ENCODE measurements at regions not wholly inside any gene's neighbourhood (a gene's known extent, or its start where the extent isn't known, plus 50 kb on each side); places are given as distances from the start of the nearest gene placed in this dataset.
A peak's percentile ranks its signal among the peaks of the same experiment; 100 is the strongest.
"Not testable (repeated sequence)": the region's sequence is repeated elsewhere in the genome, so short reads cannot be mapped to it uniquely, and the experiment has no call there.

DNA sequence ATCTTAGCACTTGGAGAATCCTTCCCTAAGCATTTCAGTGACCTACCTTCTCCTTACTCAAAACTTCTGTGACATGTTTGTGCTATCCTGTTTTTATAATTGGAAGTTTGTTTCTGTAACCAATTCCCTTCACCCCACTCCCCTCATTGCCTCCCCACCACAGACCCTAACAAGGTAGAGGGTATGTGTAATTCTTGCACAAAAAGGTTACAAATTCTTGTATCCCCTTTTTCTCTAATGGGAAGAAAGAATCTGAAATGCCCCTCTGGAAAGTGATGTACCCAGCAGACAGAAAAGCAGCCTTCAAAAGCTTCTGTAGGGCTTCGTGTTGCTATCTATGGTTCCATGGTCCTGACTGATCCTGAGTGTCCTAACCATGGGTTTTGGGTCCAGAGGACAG lies 111.7 kb upstream of the TMEM170B start:
- ATAC-seq = no peak
- Mint-ChIP-seq H3K9me3 (peaks cover 1% of the 10 kb centered on the region), H3K27me3 (no peaks in the 10 kb centered on the region), H3K36me3 (peaks cover 2% of the 10 kb centered on the region), H3K4me1 (peaks cover 37% of the 10 kb centered on the region), H3K4me3 (no peak overlapping the region), H3K27ac (no peak overlapping the region)

DNA sequence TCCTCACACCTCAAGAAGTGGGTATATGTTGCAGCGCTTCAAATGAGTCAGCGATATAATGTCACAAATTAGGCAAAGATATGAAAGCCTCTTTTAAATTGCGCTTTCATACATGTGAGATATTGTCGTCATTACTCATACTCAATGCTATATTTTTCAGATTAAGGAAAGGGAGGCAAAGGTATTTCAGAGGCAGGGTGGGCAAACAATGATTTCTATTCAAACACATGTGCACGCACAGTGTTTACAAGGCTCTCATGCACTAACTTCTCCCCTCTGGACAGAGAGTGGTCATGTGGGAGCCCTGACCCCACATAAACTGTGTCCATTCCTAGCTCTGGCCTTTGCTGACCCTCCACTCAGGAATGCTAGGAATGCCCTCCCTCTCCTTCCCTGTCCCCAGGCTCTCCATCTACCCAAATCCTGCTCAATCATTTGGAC lies 112.1 kb upstream of the TMEM170B start:
- Mint-ChIP-seq H3K4me3 (no peak overlapping the region), H3K36me3 (peaks cover 6% of the 10 kb centered on the region), H3K9me3 (peaks cover 5% of the 10 kb centered on the region), H3K4me1 (peaks cover 37% of the 10 kb centered on the region), H3K27me3 (no peaks in the 10 kb centered on the region), H3K27ac (no peak overlapping the region)
- ATAC-seq = no peak

DNA sequence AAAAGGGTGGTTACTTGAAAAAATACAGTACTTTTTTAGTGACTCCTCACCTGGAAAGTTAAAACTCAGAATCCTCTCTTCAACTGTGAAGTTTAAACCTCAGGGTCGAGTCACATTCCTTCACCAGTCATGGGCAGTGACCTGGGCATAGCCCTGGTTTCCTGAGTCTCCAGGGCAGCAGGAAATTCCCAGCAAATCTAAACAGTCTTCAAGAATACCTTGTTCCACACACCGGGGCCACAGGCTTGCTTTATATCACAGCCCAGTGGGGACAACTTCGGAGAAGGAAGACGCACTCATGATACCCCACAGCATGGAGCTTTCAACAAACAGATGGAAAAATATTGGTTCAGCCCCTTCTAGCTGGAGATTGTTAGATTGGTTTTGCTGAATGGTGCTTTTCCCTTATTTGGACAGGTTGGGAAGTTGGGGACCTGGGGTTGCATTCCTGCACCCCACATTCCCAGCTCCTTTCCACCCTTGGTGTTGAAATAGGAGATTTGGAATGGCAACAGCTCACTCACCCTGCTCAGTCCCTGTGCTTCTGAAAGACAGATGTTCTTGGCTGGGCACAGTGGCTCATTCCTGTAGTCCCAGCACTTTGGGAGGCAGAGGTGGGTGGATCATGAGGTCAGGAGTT lies 113.0 kb upstream of the TMEM170B start:
- peaks cover 6% of the 10 kb centered on the region for H3K9me3 Mint-ChIP-seq
- peaks cover 30% of the 10 kb centered on the region for H3K4me1 Mint-ChIP-seq
- no peaks in the 10 kb centered on the region for H3K27me3 Mint-ChIP-seq
- no peak overlapping the region for H3K27ac Mint-ChIP-seq
- no peak for ATAC-seq
- no peak overlapping the region for H3K4me3 Mint-ChIP-seq
- peaks cover 9% of the 10 kb centered on the region for H3K36me3 Mint-ChIP-seq

DNA sequence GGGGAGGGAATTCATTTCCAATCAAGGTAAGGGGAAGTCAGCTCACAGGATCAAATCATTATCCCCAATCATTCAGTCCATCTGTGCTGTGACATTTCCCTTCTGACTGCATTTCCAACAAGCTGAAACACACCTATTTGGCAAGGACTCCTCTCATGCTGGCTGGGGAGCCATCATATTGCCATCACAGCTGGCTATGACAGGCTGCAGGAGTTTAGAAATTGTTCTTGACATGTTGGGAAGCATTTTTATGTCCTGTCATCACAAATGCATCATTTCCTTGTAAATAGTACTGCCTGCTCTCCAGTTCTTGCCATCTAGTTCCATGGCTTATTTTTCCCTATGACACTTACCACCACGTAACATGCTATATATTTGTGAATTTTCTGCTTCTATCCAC lies 113.9 kb upstream of the TMEM170B start:
- H3K4me3 Mint-ChIP-seq = no peak overlapping the region
- no peaks in the 10 kb centered on the region for H3K27me3 Mint-ChIP-seq
- H3K36me3 Mint-ChIP-seq = peaks cover 9% of the 10 kb centered on the region
- no peak overlapping the region for H3K27ac Mint-ChIP-seq
- peaks cover 22% of the 10 kb centered on the region for H3K4me1 Mint-ChIP-seq
- H3K9me3 Mint-ChIP-seq = peaks cover 6% of the 10 kb centered on the region
- no peak for ATAC-seq

DNA sequence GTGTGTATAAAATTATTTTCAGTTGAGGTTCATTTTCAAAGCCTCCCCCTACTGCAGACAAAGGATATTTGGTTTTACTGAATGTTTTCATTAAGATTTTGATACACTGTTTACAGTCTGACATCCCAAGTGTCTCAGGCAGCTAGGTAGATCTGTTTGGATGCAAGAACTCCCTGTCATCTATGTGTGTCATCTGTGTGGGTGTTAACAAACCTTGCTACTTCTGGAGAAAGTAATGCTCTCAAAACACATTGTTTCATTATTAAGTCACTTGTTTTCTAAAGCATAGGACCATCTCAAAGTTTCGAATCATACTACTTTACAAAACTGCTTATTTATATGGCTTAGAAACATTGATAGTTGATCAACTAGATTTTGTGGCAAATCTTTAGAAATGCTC lies 114.5 kb upstream of the TMEM170B start:
- H3K4me1 Mint-ChIP-seq = peaks cover 16% of the 10 kb centered on the region
- H3K4me3 Mint-ChIP-seq = no peak overlapping the region
- H3K36me3 Mint-ChIP-seq = peaks cover 9% of the 10 kb centered on the region
- no peak for ATAC-seq
- H3K9me3 Mint-ChIP-seq = peaks cover 6% of the 10 kb centered on the region
- H3K27ac Mint-ChIP-seq = no peak overlapping the region
- no peaks in the 10 kb centered on the region for H3K27me3 Mint-ChIP-seq

DNA sequence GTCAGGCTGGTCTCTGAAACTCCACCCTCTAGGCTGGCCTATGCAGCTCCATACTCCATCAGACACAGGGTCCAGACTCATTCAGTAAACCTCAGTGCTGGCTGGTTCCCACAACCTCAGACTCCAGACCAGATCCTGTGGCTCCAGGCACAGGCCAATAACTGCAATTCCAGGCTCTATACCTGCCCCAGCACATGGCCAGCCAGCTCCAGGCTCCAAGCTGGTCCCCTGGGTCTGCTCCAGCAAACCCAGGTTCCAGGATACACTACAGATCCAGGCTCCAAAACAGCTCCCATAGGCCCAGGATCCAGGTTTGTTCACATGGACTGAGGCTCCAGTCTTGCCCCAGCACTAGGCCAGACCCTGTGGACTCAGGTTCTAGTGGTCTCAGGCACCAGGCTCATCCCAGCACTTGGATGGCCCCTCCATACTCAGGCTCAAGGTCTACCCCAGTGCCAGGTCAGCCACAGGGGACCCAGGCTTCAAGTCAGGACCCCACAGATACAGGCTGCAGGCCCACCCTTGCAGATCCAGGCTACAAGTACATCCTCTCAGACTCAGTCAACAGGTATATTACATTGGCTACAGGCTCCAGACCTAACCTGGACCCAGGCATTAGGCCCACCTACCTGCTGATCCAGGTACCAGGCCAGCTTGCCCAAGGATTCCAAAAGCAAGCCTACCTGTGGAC lies 117.6 kb upstream of the TMEM170B start:
- no peak for ATAC-seq
- no peak overlapping the region for H3K4me3 Mint-ChIP-seq
- no peaks in the 10 kb centered on the region for H3K27me3 Mint-ChIP-seq
- H3K36me3 Mint-ChIP-seq = peaks cover 9% of the 10 kb centered on the region
- no peak overlapping the region for H3K27ac Mint-ChIP-seq
- H3K9me3 Mint-ChIP-seq = peaks cover 9% of the 10 kb centered on the region
- H3K4me1 Mint-ChIP-seq = peaks cover 6% of the 10 kb centered on the region

DNA sequence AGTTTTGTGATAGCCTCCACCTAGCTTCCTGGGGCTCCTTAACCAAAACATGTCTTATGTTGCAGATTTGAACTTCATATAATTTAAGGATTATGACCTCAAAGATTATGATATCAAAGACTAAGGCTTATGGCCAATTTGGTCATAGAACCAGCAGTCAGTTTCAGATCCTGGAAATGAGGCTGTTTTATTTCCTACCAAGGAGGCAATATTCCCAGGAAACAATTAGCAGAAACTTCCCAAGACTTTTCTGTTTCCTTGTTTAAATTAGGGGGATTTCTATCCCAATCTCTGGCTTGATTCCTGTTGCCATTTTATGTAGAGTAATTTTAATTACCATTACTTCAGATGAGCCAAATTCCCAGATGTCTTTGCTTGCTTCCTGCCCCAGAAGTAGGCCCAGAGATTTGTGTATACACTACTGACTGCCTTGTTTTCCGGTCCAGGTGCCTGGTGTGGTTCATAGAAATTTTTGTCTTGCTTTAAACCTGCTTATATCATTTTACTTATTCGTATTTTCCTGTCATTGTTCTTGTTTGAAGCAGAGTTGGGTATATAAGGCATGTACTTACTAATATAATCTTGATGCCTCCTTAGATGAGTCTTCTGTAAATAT lies 119.2 kb upstream of the TMEM170B start:
- Mint-ChIP-seq H3K9me3 (peaks cover 9% of the 10 kb centered on the region), H3K4me3 (no peak overlapping the region), H3K36me3 (peaks cover 9% of the 10 kb centered on the region), H3K27me3 (no peaks in the 10 kb centered on the region), H3K27ac (no peak overlapping the region), H3K4me1 (peaks cover 9% of the 10 kb centered on the region)
- no peak for ATAC-seq

DNA sequence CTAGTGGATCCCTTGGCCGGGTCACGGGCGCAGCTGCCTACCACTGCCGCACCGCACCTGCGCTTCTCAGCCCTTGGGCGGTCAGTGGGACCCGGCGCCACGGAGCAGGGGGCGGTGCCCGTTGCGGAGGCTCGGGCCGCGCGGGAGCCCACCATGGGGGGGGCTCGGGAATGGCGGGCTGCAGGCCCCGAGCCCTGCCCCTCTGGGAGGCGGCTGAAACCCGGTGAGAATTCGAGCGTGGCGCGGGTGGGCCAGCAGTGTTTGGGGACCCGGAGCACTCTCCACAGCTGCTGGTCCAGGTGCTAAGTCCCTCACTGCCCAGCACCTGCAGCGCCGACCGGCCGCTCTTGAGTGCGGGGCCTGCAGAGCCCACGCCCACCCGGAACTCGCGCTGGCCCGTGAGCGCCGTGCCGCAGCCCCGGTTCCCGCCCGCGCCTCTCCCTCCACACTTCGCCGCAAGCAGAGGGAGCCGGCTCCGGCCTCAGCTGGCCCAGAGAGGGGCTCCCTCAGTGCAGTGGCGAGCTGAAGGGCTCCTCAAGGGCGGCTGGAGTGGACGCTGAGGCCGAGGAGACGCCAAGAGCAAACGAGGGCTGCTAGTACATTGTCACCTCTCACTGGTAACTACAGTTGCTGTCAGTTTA lies 120.5 kb upstream of the TMEM170B start:
- H3K9me3 Mint-ChIP-seq = peaks cover 9% of the 10 kb centered on the region
- peaks cover 22% of the 10 kb centered on the region for H3K4me1 Mint-ChIP-seq
- H3K27me3 Mint-ChIP-seq = no peaks in the 10 kb centered on the region
- peaks cover 9% of the 10 kb centered on the region for H3K36me3 Mint-ChIP-seq
- ATAC-seq = peak; percentile 48
- no peak overlapping the region for H3K27ac Mint-ChIP-seq
- H3K4me3 Mint-ChIP-seq = no peak overlapping the region

DNA sequence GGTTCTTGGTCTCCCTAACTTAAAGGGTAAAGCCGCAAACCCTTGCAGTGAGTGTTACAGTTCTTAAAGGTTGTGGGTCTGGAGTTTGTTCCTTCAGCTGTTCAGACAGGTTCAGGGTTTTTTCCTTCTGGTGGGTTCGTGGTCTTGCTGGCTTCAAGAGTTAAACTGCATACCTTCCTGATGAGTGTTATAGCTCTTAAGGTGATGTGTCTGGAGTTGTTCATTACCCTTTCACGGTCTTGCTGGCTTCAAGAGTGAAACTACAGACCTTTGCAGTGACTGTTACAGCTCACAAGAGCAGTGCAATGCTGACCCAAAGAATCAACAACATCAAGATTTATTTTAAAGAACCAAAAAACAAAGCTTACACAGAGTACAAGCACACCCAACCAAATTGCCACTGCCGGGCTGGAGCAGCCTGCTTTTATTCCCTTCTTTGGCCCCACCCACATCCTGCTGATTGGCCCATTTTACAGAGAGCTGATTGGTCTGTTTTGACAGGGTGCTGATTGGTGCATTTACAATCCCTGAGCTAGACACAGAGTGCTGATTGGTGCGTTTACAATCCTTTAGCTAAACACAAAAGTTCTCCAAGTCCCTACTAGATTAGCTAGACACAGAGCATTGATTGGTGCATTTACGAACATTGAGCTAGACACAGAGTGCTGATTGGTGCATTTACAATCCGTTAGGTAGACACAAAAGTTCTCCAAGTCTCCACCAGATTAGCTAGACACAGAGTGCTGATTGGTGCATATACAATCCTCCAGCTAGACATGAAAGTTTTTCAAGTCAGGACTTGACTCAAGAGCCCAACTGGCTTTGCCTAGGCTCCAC lies 121.2 kb upstream of the TMEM170B start:
- H3K9me3 Mint-ChIP-seq, H3K36me3 Mint-ChIP-seq, H3K27me3 Mint-ChIP-seq, H3K27ac Mint-ChIP-seq, ATAC-seq, H3K4me3 Mint-ChIP-seq: not testable (repeated sequence)
- H3K4me1 Mint-ChIP-seq = peaks cover 27% of the 10 kb centered on the region

DNA sequence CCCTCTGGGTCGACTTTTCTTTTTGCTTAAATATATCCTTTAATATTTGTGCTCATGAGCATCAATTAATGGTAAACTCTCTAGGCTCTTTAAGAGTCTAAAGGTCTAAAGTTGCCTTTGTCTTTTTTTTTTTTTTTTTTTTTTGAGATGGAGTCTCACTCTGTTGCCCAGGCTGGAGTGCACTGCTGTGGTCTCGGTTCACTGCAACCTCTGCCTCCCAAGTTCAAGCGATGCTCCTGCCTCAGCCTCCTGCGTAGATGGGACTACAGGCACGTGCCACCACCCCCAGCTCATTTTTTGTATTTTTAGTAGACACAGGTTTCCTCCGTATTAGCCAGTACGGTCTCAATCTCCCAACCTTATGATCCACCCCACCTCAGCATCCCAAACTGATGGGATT lies 122.0 kb upstream of the TMEM170B start:
- no peak overlapping the region for H3K27ac Mint-ChIP-seq
- peaks cover 4% of the 10 kb centered on the region for H3K36me3 Mint-ChIP-seq
- no peak for ATAC-seq
- no peak overlapping the region for H3K4me3 Mint-ChIP-seq
- H3K9me3 Mint-ChIP-seq = peaks cover 5% of the 10 kb centered on the region
- H3K27me3 Mint-ChIP-seq = no peaks in the 10 kb centered on the region
- H3K4me1 Mint-ChIP-seq = peaks cover 27% of the 10 kb centered on the region

DNA sequence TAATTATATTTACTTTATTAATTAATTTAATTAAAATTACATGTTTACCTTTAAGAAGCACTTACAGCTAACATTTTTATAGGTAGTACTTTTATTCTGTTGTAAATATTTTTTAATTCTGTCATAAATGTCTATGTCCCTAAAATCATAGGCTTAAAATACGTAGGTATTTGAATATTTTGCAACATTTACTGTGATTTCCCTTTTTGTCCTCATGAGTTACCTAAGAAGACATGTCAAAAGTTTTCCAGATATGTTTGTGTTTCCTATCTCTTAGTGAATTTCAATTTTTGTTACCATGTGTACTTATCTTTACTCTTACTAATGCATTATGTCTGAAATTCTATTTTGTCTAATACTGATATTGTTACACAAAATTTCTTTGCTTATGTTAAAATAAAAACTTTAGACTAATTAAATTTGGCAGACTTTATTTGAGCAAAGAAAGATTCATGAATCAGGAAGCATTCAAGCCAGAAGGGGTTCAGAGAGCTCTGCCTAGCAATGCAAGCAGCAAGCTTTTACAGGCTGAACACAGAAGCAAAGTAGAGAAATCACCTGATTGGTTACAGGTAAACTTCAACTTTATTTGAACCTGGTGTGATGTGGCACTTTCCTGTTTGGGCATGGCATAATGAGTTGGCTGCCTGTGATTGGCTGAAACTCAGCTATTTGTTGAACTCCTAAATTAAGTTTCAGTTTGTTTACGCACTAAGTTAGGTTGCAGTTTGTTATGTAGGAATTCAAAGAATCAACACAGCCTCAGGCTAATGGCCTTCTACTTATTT lies 123.2 kb upstream of the TMEM170B start:
- Mint-ChIP-seq H3K36me3 (no peaks in the 10 kb centered on the region), H3K4me1 (peaks cover 27% of the 10 kb centered on the region), H3K9me3 (peaks cover 3% of the 10 kb centered on the region), H3K27me3 (no peaks in the 10 kb centered on the region), H3K4me3 (no peak overlapping the region), H3K27ac (no peak overlapping the region)
- peak; percentile 57 for ATAC-seq

DNA sequence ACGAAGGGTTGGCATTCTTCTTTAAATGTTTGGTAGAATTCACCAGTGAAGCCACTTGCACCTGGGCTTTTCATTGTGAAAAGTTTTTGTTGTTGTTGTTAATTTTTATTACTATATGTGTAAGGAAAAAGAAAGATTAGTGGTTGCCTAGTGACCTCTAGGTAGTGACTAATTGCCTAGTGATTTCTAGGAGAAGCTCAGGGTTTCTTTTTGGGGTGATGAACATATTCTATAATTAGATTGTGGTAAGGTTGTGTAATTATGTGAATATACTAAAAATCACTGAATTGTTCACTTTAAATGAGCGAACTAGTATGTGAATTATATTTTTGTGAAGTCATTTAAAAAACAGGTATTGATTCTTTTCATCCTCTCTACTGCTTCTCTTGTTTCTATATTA lies 123.8 kb upstream of the TMEM170B start:
- Mint-ChIP-seq H3K9me3 (peaks cover 3% of the 10 kb centered on the region), H3K27ac (no peak overlapping the region), H3K4me3 (no peak overlapping the region), H3K4me1 (peaks cover 27% of the 10 kb centered on the region), H3K36me3 (no peaks in the 10 kb centered on the region), H3K27me3 (no peaks in the 10 kb centered on the region)
- no peak for ATAC-seq

DNA sequence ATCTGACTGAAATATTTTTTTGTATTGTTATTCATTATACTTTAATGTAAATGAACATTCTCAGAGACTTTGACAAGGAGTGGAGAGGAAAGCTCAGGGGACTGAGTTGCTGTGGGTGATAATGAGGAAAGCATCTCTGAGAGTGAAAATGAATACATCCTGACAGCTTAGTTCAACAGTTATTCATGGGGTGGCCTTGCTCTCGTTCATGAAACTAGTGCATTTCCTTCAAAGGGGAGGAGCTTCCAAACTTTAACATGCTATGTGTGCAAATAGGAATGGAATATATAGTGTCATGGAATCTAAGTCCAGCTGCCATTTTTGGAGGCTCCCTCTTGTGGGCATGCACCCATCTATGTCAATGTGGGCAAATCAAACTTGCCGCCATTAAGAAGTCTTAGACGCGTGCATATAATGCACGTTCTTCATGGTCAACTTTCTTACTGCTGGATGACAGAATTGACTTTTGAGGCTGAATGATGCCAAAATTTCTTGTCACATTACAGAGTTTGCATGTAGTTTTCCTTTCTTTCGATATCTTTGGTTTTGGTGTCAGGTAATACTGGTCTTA lies 124.3 kb upstream of the TMEM170B start:
- no peaks in the 10 kb centered on the region for H3K27me3 Mint-ChIP-seq
- H3K4me3 Mint-ChIP-seq = no peak overlapping the region
- H3K9me3 Mint-ChIP-seq = peaks cover 3% of the 10 kb centered on the region
- H3K4me1 Mint-ChIP-seq = peaks cover 27% of the 10 kb centered on the region
- no peak for ATAC-seq
- no peaks in the 10 kb centered on the region for H3K36me3 Mint-ChIP-seq
- H3K27ac Mint-ChIP-seq = no peak overlapping the region

DNA sequence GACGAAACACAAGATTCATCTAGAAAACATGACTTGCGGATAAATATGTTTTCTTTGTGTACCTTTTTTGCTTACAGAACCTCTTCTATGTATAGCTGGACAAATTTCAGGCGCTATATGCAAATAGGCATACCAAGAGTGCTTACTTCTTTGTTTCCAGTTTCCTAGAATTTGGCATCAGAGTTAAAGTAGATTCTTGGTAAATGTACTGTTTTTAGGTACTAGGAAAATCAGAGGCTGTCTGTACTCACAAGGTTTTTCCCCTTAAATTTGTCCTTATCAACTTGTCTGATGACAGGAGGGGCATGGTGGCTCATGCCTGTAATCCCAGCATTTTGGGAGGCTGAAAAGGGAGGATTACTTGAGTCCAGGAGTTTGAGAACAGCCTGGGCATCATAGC lies 124.9 kb upstream of the TMEM170B start:
- H3K27ac Mint-ChIP-seq = no peak overlapping the region
- no peak for ATAC-seq
- no peaks in the 10 kb centered on the region for H3K36me3 Mint-ChIP-seq
- no peaks in the 10 kb centered on the region for H3K27me3 Mint-ChIP-seq
- H3K9me3 Mint-ChIP-seq = peaks cover 3% of the 10 kb centered on the region
- no peak overlapping the region for H3K4me3 Mint-ChIP-seq
- H3K4me1 Mint-ChIP-seq = peaks cover 27% of the 10 kb centered on the region
